GM19035 (cell line): ENCODE measurements at regions not wholly inside any gene's neighbourhood (a gene's known extent, or its start where the extent isn't known, plus 50 kb on each side); places are given as distances from the start of the nearest gene placed in this dataset.
A peak's percentile ranks its signal among the peaks of the same experiment; 100 is the strongest.
"Not testable (repeated sequence)": the region's sequence is repeated elsewhere in the genome, so short reads cannot be mapped to it uniquely, and the experiment has no call there.

ENCODE experiments used
- ATAC-seq: cut with Tn5 transposase; IDR thresholded peaks from one replicate; pipeline ENCODE4 v1.9.1; 2021; ENCODE audit not compliant: unreplicated experiment

- ATAC-seq = peak; percentile 75
Measured at GRCh38 chr6:101011186-101011585, 130.1 kb upstream of the ASCC3 start.

- no peak for ATAC-seq
Measured at GRCh38 chr6:101013612-101014195, 132.6 kb upstream of the ASCC3 start.

GRCh38 chr6:101015541-101015940 is 134.4 kb upstream of the ASCC3 start:
- ATAC-seq = no peak

- no peak for ATAC-seq
Measured at GRCh38 chr6:101016163-101016562, 135.0 kb upstream of the ASCC3 start.

GRCh38 chr6:101018157-101018556 is 137.0 kb upstream of the ASCC3 start:
- ATAC-seq = no peak

GRCh38 chr6:101021504-101021903 is 140.4 kb upstream of the ASCC3 start:
- no peak for ATAC-seq

GRCh38 chr6:101042966-101043365 is 161.8 kb upstream of the ASCC3 start:
- no peak for ATAC-seq

- ATAC-seq = no peak
Measured at GRCh38 chr6:101058296-101058695, 177.2 kb upstream of the ASCC3 start.

- no peak for ATAC-seq
Measured at GRCh38 chr6:101066481-101066880, 185.4 kb upstream of the ASCC3 start.

GRCh38 chr6:101069191-101069795 is 188.2 kb upstream of the ASCC3 start:
- no peak for ATAC-seq

GRCh38 chr6:101070044-101070608 is 189.0 kb upstream of the ASCC3 start:
- no peak for ATAC-seq

GRCh38 chr6:101077344-101077743 is 196.2 kb upstream of the ASCC3 start:
- ATAC-seq = no peak

GRCh38 chr6:101079696-101080270 is 198.7 kb upstream of the ASCC3 start:
- no peak for ATAC-seq

GRCh38 chr6:101080597-101080996 is 199.5 kb upstream of the ASCC3 start:
- ATAC-seq = no peak

GRCh38 chr6:101083533-101084175 is 202.5 kb upstream of the ASCC3 start:
- ATAC-seq = no peak

- no peak for ATAC-seq
Measured at GRCh38 chr6:101085327-101085726, 204.2 kb upstream of the ASCC3 start.

GRCh38 chr6:101086473-101086872 is 205.3 kb upstream of the ASCC3 start:
- ATAC-seq = no peak

- no peak for ATAC-seq
Measured at GRCh38 chr6:101088594-101088993, 207.5 kb upstream of the ASCC3 start.

- no peak for ATAC-seq
Measured at GRCh38 chr6:101089640-101090039, 208.5 kb upstream of the ASCC3 start.

GRCh38 chr6:101090281-101090680 is 209.2 kb upstream of the ASCC3 start:
- ATAC-seq = no peak

- not testable (repeated sequence) for ATAC-seq
Measured at GRCh38 chr6:101098605-101099004, 217.5 kb upstream of the ASCC3 start.

- ATAC-seq = no peak
Measured at GRCh38 chr6:101102702-101103101, 221.6 kb upstream of the ASCC3 start.
